ENCODE measurements at regions not wholly inside any gene's neighbourhood (a gene's known extent, or its start where the extent isn't known, plus 50 kb on each side); places are given as distances from the start of the nearest gene placed in this dataset.

- no peak for DNase-seq (ENCODE audit: low read depth)
These were observed 255.9 kb upstream of the CXCR4 start for GRCh38 chr2:136373841-136374240.

GRCh38 chr2:136373029-136373428, 255.1 kb upstream of the CXCR4 start:
- DNase-seq (ENCODE audit: low read depth), result no peak

GRCh38 chr2:136363900-136364299, 246.0 kb upstream of the CXCR4 start:
- no peak for DNase-seq (ENCODE audit: low read depth)

GRCh38 chr2:136363470-136363869, 245.5 kb upstream of the CXCR4 start:
- no peak for DNase-seq (ENCODE audit: low read depth)

GRCh38 chr2:136362676-136363390, 244.9 kb upstream of the CXCR4 start:
- DNase-seq (ENCODE audit: low read depth), result no peak

- no peak for DNase-seq (ENCODE audit: low read depth)
These were observed 243.6 kb upstream of the CXCR4 start for GRCh38 chr2:136361521-136361920.

GRCh38 chr2:136360790-136361189, 242.8 kb upstream of the CXCR4 start:
- DNase-seq (ENCODE audit: low read depth), result no peak

GRCh38 chr2:136359121-136359965, 241.4 kb upstream of the CXCR4 start:
- no peak for DNase-seq (ENCODE audit: low read depth)

- DNase-seq (ENCODE audit: low read depth), result no peak
These were observed 240.6 kb upstream of the CXCR4 start for GRCh38 chr2:136358576-136358975.

- no peak for DNase-seq (ENCODE audit: low read depth)
These were observed 239.0 kb upstream of the CXCR4 start for GRCh38 chr2:136357007-136357380.

- no peak for DNase-seq (ENCODE audit: low read depth)
These were observed 238.4 kb upstream of the CXCR4 start for GRCh38 chr2:136356125-136357006.

- no peak for DNase-seq (ENCODE audit: low read depth)
These were observed 233.7 kb upstream of the CXCR4 start for GRCh38 chr2:136351684-136352083.

GRCh38 chr2:136347981-136348380, 230.0 kb upstream of the CXCR4 start:
- DNase-seq (ENCODE audit: low read depth), result no peak

- DNase-seq (ENCODE audit: low read depth), result no peak
These were observed 226.4 kb upstream of the CXCR4 start for GRCh38 chr2:136344339-136344738.

- DNase-seq (ENCODE audit: low read depth), result no peak
These were observed 224.2 kb upstream of the CXCR4 start for GRCh38 chr2:136342138-136342537.

GRCh38 chr2:136334967-136335366, 217.0 kb upstream of the CXCR4 start:
- DNase-seq (ENCODE audit: low read depth), result no peak

- DNase-seq (ENCODE audit: low read depth), result no peak
These were observed 214.6 kb upstream of the CXCR4 start for GRCh38 chr2:136332436-136333095.

- DNase-seq (ENCODE audit: low read depth), result no peak
These were observed 213.3 kb upstream of the CXCR4 start for GRCh38 chr2:136331226-136331625.

GRCh38 chr2:136328207-136328795, 210.4 kb upstream of the CXCR4 start:
- DNase-seq (ENCODE audit: low read depth), result no peak

- DNase-seq (ENCODE audit: low read depth), result no peak
These were observed 209.4 kb upstream of the CXCR4 start for GRCh38 chr2:136327162-136327852.

GRCh38 chr2:136325844-136326331, 207.9 kb upstream of the CXCR4 start:
- DNase-seq (ENCODE audit: low read depth), result no peak

Measured in stromal cell of bone marrow (primary cell).